IMR-90 (cell line): ENCODE measurements at regions not wholly inside any gene's neighbourhood (a gene's known extent, or its start where the extent isn't known, plus 50 kb on each side); places are given as distances from the start of the nearest gene placed in this dataset.

Source experiments
- ATAC-seq: fragments of 200-7000 bp; cut with Tn5 transposase; 2 replicates; pipeline ENCODE4 v1.9.1; 2020; ENCODE audit warnings: low read depth, mild to moderate bottlenecking, moderate library complexity
- BruUV-seq: library from RNA; stranded (reverse); fragments of 400-500 nt; replicated peaks from 2 replicates; lab custom pipeline; 2021; lab: Mats Ljungman, UMichigan
- CTCF ChIA-PET: fragments of 300-600 bp; formaldehyde crosslinking; extraction: SDS; loops from one replicate; lab custom pipeline; 2021; ENCODE audit warnings: antibody characterized with exemption; lab: Yijun Ruan, JAX
- POLR2A ChIA-PET: fragments of 300-600 bp; sonication (Branson Sonifier 250); formaldehyde crosslinking; loops from one replicate; lab custom pipeline; 2022; ENCODE audit warnings: antibody characterized with exemption; ENCODE audit not compliant: unreplicated experiment; lab: Charles Lee
- DNase-seq: peaks from one replicate; pipeline ENCODE4 v3.0.0; 2013
- H2AFZ ChIP-seq: replicated peaks from 2 replicates; pipeline ENCODE3; 2013; ENCODE audit warnings: low read length, mild to moderate bottlenecking; ENCODE audit not compliant: poor library complexity
- H2AK5ac ChIP-seq: 2 replicates; pipeline ENCODE4 v1.6.1; 2013; ENCODE audit warnings: low read depth, low read length, inconsistent platforms
- H2AK9ac ChIP-seq: replicated peaks from 2 replicates; pipeline ENCODE3; 2013; ENCODE audit warnings: mild to moderate bottlenecking, low read depth, low read length, moderate library complexity; ENCODE audit not compliant: poor library complexity
- H2BK120ac ChIP-seq: 2 replicates; pipeline ENCODE4 v1.6.1; 2013; ENCODE audit warnings: low read depth, low read length, inconsistent platforms
- H2BK15ac ChIP-seq: 3 replicates; pipeline ENCODE4 v1.6.1; 2013; ENCODE audit warnings: low read depth, low read length, inconsistent platforms
- H2BK20ac ChIP-seq: 2 replicates; pipeline ENCODE4 v1.6.1; 2013; ENCODE audit warnings: low read depth, mild to moderate bottlenecking, inconsistent platforms, low read length, moderate library complexity
- H2BK5ac ChIP-seq: 2 replicates; pipeline ENCODE4 v1.6.1; 2013; ENCODE audit warnings: mild to moderate bottlenecking, low read depth, low read length, inconsistent platforms; ENCODE audit not compliant: poor library complexity, severe bottlenecking
- H3K14ac ChIP-seq: replicated peaks from 2 replicates; pipeline ENCODE4 v1.6.1; 2013; ENCODE audit warnings: low read depth, low read length, inconsistent platforms
- H3K18ac ChIP-seq: 2 replicates; pipeline ENCODE4 v1.6.1; 2013; ENCODE audit warnings: low read depth, low read length, control low read depth
- H3K23ac ChIP-seq: 2 replicates; pipeline ENCODE4 v1.6.1; 2013; ENCODE audit warnings: low read depth, low read length, inconsistent platforms
- H3K27ac ChIP-seq: 2 replicates; pipeline ENCODE4 v1.5.1; 2013; ENCODE audit warnings: mild to moderate bottlenecking, control low read depth, low read length; ENCODE audit not compliant: insufficient read depth
- H3K27me3 ChIP-seq: 2 replicates; pipeline ENCODE4 v1.6.1; 2013; ENCODE audit warnings: low read length; ENCODE audit not compliant: control insufficient read depth, insufficient read depth
- H3K36me3 ChIP-seq: 2 replicates; pipeline ENCODE4 v1.6.1; 2013; ENCODE audit warnings: low read length, mixed read lengths; ENCODE audit not compliant: control insufficient read depth, insufficient read depth
- H3K4ac ChIP-seq: 2 replicates; pipeline ENCODE4 v1.6.1; 2013; ENCODE audit warnings: low read depth, low read length, inconsistent platforms
- H3K4me1 ChIP-seq: 2 replicates; pipeline ENCODE4 v1.6.1; 2013; ENCODE audit warnings: low read length, mixed read lengths; ENCODE audit not compliant: control insufficient read depth, insufficient read depth
- H3K4me2 ChIP-seq: 2 replicates; pipeline ENCODE4 v1.6.1; 2013; ENCODE audit warnings: low read depth, mild to moderate bottlenecking, control low read depth, low read length, moderate library complexity
- H3K4me3 ChIP-seq: 2 replicates; pipeline ENCODE4 v1.5.1; 2013; ENCODE audit warnings: low read depth, mild to moderate bottlenecking, control low read depth, low read length, moderate library complexity; ENCODE audit not compliant: insufficient read depth
- H3K56ac ChIP-seq: 2 replicates; pipeline ENCODE4 v1.6.1; 2013; ENCODE audit warnings: low read length, inconsistent platforms; ENCODE audit not compliant: insufficient read depth; ENCODE audit errors: extremely low read depth
- H3K79me1 ChIP-seq, 2 experiments: 2 replicates each; pipeline ENCODE4 v1.6.1; 2013; ENCODE audit warnings: low read length in 2 of 2, inconsistent platforms in 1 of 2, low read depth in 1 of 2
- H3K9ac ChIP-seq: 2 replicates; pipeline ENCODE4 v1.6.1; 2013; ENCODE audit warnings: low read depth, low read length, control low read depth
- H3K9me1 ChIP-seq: 2 replicates; pipeline ENCODE4 v1.6.1; 2013; ENCODE audit warnings: low read length, inconsistent platforms; ENCODE audit not compliant: insufficient read depth
- H3K9me3 ChIP-seq: 2 replicates; pipeline ENCODE4 v1.6.1; 2013; ENCODE audit warnings: low read length; ENCODE audit not compliant: control insufficient read depth, insufficient read depth
- H4K20me1 ChIP-seq: 2 replicates; pipeline ENCODE4 v1.6.1; 2013; ENCODE audit warnings: low read length, inconsistent platforms; ENCODE audit not compliant: insufficient read depth
- H4K5ac ChIP-seq: 2 replicates; pipeline ENCODE4 v1.6.1; 2013; ENCODE audit warnings: mild to moderate bottlenecking, low read depth, low read length, control low read depth
- H4K8ac ChIP-seq, 2 experiments: 2 replicates each; pipeline ENCODE4 v1.6.1; 2013; ENCODE audit warnings: low read depth in 2 of 2, low read length in 2 of 2, control low read depth in 1 of 2, inconsistent platforms in 1 of 2
- H4K91ac ChIP-seq: 2 replicates; pipeline ENCODE4 v1.6.1; 2013; ENCODE audit warnings: low read depth, low read length, inconsistent platforms; ENCODE audit not compliant: insufficient read depth
- BHLHE40 ChIP-seq: fragments of 150-350 bp; IDR thresholded peaks from 2 replicates; pipeline ENCODE4 v1.6.1; 2016; ENCODE audit warnings: mild to moderate bottlenecking, low read depth, low read length
- CEBPB ChIP-seq: IDR thresholded peaks from 2 replicates; pipeline ENCODE4 v1.6.1; 2012; ENCODE audit warnings: low read depth, low read length, improper control_type of control experiment
- CHD1 ChIP-seq: IDR thresholded peaks from 2 replicates; pipeline ENCODE4 v1.6.1; 2012; ENCODE audit warnings: low read depth, low read length, improper control_type of control experiment
- CTCF ChIP-seq: conservative IDR thresholded peaks from 2 replicates; pipeline ENCODE4 v1.5.1; 2012; ENCODE audit warnings: mild to moderate bottlenecking, low read depth, low read length, improper control_type of control experiment
- ELK1 ChIP-seq: fragments of 150-350 bp; IDR thresholded peaks from 2 replicates; pipeline ENCODE4 v1.6.1; 2016; ENCODE audit warnings: low read depth, mild to moderate bottlenecking, low read length, moderate library complexity, borderline replicate concordance
- FOS ChIP-seq: fragments of 150-350 bp; IDR thresholded peaks from 2 replicates; pipeline ENCODE4 v1.6.1; 2016; ENCODE audit warnings: low read depth, low read length
- MAFK ChIP-seq: IDR thresholded peaks from 2 replicates; pipeline ENCODE4 v1.6.1; 2012; ENCODE audit warnings: low read depth, low read length, improper control_type of control experiment
- MAZ ChIP-seq: IDR thresholded peaks from 2 replicates; pipeline ENCODE4 v1.6.1; 2012; ENCODE audit warnings: low read depth, mild to moderate bottlenecking, low read length, improper control_type of control experiment, moderate library complexity, borderline replicate concordance
- MXI1 ChIP-seq: IDR thresholded peaks from 2 replicates; pipeline ENCODE4 v1.6.1; 2012; ENCODE audit warnings: low read depth, mild to moderate bottlenecking, low read length, moderate library complexity, borderline replicate concordance
- NFE2L2 ChIP-seq: fragments of 150-350 bp; IDR thresholded peaks from 2 replicates; pipeline ENCODE4 v1.6.1; 2016; ENCODE audit warnings: low read depth, mild to moderate bottlenecking, low read length
- POLR2A ChIP-seq: IDR thresholded peaks from 2 replicates; pipeline ENCODE4 v1.6.1; 2012; ENCODE audit warnings: mild to moderate bottlenecking, low read depth, low read length
- RAD21 ChIP-seq: IDR thresholded peaks from 2 replicates; pipeline ENCODE4 v1.6.1; 2012; ENCODE audit warnings: low read length, improper control_type of control experiment
- RCOR1 ChIP-seq: IDR thresholded peaks from 2 replicates; pipeline ENCODE4 v1.6.1; 2012; ENCODE audit warnings: mild to moderate bottlenecking, low read length, improper control_type of control experiment; ENCODE audit not compliant: insufficient replicate concordance
- RFX5 ChIP-seq: IDR thresholded peaks from 2 replicates; pipeline ENCODE4 v1.8.0; 2012; ENCODE audit warnings: low read depth, mild to moderate bottlenecking, low read length, moderate library complexity
- SMC3 ChIP-seq: fragments of 150-350 bp; IDR thresholded peaks from 2 replicates; pipeline ENCODE4 v1.6.1; 2016; ENCODE audit warnings: low read depth, mild to moderate bottlenecking, antibody characterized with exemption, low read length, moderate library complexity
- USF2 ChIP-seq: fragments of 150-350 bp; IDR thresholded peaks from 2 replicates; pipeline ENCODE4 v1.6.1; 2017; ENCODE audit warnings: mild to moderate bottlenecking, antibody characterized with exemption, low read length, low read depth
- WGBS, 2 experiments: methylation state at CpG; one replicate each; pipeline versions ENCODE4 v1.1.5 to v1.1.7; 2013; ENCODE audit warnings: missing lambda C conversion rate in 2 of 2; ENCODE audit not compliant: insufficient read length in 1 of 2; ENCODE audit errors: extremely low coverage in 2 of 2; 5-methylcytosine and 5-hydroxymethylcytosine counted together
- dilution Hi-C: fragments of 300-500 bp; cut with HindIII; formaldehyde crosslinking; loops from one replicate; pipeline ENCODE4 v1.14.3; 2018; ENCODE audit warnings: low sequenced_read_pairs; ENCODE audit not compliant: unreplicated experiment
- in situ Hi-C: fragments of 300-500 bp; cut with MboI; formaldehyde crosslinking; loops from 3 replicates; pipeline ENCODE4 v1.14.3; 2019; ENCODE audit warnings: low sequenced_read_pairs, inconsistent platforms, mixed read lengths
- intact Hi-C: fragments of 100-400 bp; cut with micrococcal nuclease; formaldehyde crosslinking; loops from 2 replicates; pipeline ENCODE4 v1.10.0; 2022

GRCh38 chr14:104442631-104443390 lies 136.8 kb upstream of the C14orf180 start:
- no peak overlapping the region for H2BK15ac ChIP-seq
- H3K56ac ChIP-seq = no peak overlapping the region
- H4K8ac ChIP-seq = no peak overlapping the region
- no peak overlapping the region for H4K5ac ChIP-seq
- WGBS, 2 experiments = 37% methylated on average over 4 of the region's 14 CpGs; no CpG with 5 or more reads in 1 of the 2 experiments
- DNase-seq (no peak), ATAC-seq (no peak)
- POLR2A ChIA-PET = no interaction called here
- no peak overlapping the region for H4K91ac ChIP-seq
- H2BK20ac ChIP-seq = no peak overlapping the region
- no peak overlapping the region for H2BK120ac ChIP-seq
- no peak overlapping the region for H3K14ac ChIP-seq
- H4K20me1 ChIP-seq = no peaks in the 10 kb centered on the region
- H3K4me1 ChIP-seq = no peaks in the 10 kb centered on the region
- dilution Hi-C loops = no loop called here
- H3K79me1 ChIP-seq = no peaks in the 10 kb centered on the region
- H3K9ac ChIP-seq = no peak overlapping the region
- no peak overlapping the region for H2BK5ac ChIP-seq
- TF ChIP-seq POLR2A = no peak
- no peak for TF ChIP-seq CTCF
- TF ChIP-seq SMC3 = no peak
- no peak for TF ChIP-seq CHD1
- no peak for TF ChIP-seq BHLHE40
- no peak for TF ChIP-seq MXI1
- no peak for TF ChIP-seq NFE2L2
- TF ChIP-seq MAZ = no peak
- no peak for TF ChIP-seq FOS
- no peak for TF ChIP-seq RFX5
- TF ChIP-seq MAFK = no peak
- TF ChIP-seq ELK1 = no peak
- no peak for TF ChIP-seq RAD21
- no peak for TF ChIP-seq USF2
- no peak for TF ChIP-seq CEBPB
- TF ChIP-seq RCOR1 = no peak
- in situ Hi-C loops = no loop called here
- no peak overlapping the region for H3K4me3 ChIP-seq
- H3K27ac ChIP-seq = no peak overlapping the region
- no peak overlapping the region for H2AK5ac ChIP-seq
- H3K9me3 ChIP-seq = peaks cover 24% of the 10 kb centered on the region
- H3K27me3 ChIP-seq = no peaks in the 10 kb centered on the region
- H2AK9ac ChIP-seq = no peak overlapping the region
- no peak overlapping the region for H2AFZ ChIP-seq
- BruUV-seq = no TSS peak
- CTCF ChIA-PET = no interaction called here
- no peak overlapping the region for H3K23ac ChIP-seq
- H3K18ac ChIP-seq = no peak overlapping the region
- intact Hi-C loops = no loop called here
- no peak overlapping the region for H3K4ac ChIP-seq
- H3K9me1 ChIP-seq = no peaks in the 10 kb centered on the region
- H3K4me2 ChIP-seq = no peak overlapping the region
- no peaks in the 10 kb centered on the region for H3K36me3 ChIP-seq
